ENCODE measurements at regions not wholly inside any gene's neighbourhood (a gene's known extent, or its start where the extent isn't known, plus 50 kb on each side); places are given as distances from the start of the nearest gene placed in this dataset.
"Not testable (repeated sequence)": the region's sequence is repeated elsewhere in the genome, so short reads cannot be mapped to it uniquely, and the experiment has no call there.

DNA sequence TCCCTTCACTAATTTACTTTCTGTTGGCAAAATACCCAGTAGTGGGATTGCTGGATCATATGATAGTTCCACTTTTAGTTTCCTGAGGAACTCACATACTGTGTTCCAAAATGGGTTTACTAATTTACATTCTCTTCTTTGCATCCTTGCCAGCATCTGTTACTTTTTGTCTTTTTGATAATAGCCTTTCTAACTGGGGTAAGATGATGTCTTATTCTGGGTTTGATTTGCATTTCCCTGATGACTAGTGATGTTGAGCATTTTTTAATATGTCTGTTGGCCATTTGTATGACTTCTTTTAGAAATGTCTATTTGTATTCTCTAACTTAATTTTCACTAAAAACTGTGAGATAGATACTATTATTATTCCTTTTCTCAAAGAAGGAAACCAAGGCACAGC, 411.7 kb downstream of the SOCS6 start:
- DNase-seq = no peak
- Histone ChIP-seq H3K27me3 (no peaks in the 10 kb centered on the region), H3K36me3 (no peaks in the 10 kb centered on the region), H3K9me3 (no peaks in the 10 kb centered on the region), H3K4me3 (no peak overlapping the region)

DNA sequence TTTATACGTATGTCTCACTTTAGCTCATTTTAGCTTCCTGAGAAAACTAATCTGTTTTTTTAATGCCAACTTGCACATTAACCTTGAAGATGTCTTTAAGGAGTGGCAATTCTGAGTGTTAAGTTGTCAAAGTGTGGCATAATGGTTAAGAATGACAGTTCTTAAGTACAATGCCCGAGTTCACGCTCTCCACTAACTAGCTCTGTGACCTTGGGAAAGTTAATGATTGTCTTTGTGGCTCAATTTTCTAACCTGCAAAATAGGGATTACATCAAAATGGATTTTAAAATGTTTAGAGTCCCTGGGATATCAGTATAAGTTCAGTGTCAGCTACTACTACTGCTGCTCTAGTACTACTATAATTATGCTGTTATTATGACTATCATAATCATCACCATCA, 409.7 kb downstream of the SOCS6 start:
- no peaks in the 10 kb centered on the region for H3K27me3 ChIP-seq
- DNase-seq = no peak
- no peaks in the 10 kb centered on the region for H3K36me3 ChIP-seq
- no peak overlapping the region for H3K4me3 ChIP-seq
- H3K9me3 ChIP-seq = no peaks in the 10 kb centered on the region

DNA sequence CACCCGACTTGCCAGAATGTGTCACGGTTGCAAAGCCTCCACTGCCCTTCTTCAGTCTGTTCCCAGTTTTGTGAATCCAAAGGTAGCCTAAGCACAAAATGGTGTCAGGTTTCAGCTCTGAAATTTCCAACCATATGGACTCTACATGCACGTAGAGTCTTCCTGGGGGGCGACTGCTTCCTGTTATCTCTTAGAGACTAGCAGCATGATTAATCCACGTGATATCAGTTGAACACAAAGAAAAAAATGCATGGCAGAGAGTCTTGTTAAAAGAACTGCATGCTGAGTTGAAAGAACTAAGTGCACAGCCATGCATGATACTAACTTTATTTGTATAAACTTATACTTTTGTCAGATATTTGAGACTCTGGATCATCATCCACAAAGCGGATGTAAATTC, 404.4 kb downstream of the SOCS6 start:
- H3K9me3 ChIP-seq = no peaks in the 10 kb centered on the region
- H3K27me3 ChIP-seq = no peaks in the 10 kb centered on the region
- no peaks in the 10 kb centered on the region for H3K36me3 ChIP-seq
- H3K4me3 ChIP-seq = no peak overlapping the region
- no peak for DNase-seq

DNA sequence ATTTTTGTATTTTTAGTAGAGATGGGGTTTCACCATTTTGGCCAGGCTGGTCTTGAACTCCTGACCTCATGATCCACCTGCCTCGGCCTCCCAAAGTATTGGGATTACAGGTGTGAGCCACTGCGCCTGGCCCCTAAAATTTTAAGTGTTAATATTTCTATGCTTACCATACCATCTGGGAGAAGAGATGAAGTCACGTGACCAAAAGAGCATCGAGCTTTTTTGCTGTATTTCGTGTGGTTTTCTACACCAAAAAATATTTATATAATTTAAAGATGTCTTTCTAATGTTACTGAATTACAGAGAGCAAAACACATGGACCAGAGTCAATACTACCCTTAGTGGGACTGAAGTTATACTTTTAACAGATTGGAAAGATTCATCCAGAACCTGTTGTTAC, 400.9 kb downstream of the SOCS6 start:
- not testable (repeated sequence) for H3K9me3 ChIP-seq, H3K4me3 ChIP-seq, H3K36me3 ChIP-seq, DNase-seq, H3K27me3 ChIP-seq

DNA sequence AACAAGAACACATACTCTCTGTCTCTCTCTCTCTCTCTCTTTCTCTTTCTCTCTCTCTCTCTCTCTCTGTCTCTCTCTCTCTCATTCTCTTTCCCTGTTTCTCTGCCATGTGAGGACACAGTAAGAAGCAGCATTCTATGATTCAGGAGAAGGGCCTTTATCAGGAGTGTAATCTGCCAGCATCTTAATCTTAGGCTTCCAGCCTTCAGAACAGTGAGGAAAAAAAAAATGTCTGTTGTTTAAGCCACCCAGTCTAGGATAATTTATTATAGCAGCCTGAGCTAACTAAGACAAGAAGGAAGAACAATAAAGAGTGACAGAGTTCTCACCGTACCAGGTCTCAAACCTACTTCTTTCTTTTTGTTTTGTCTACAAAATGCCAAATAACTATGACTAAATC, 399.4 kb downstream of the SOCS6 start:
- DNase-seq = no peak
- Histone ChIP-seq H3K9me3 (no peaks in the 10 kb centered on the region), H3K4me3 (no peak overlapping the region), H3K27me3 (no peaks in the 10 kb centered on the region), H3K36me3 (no peaks in the 10 kb centered on the region)

DNA sequence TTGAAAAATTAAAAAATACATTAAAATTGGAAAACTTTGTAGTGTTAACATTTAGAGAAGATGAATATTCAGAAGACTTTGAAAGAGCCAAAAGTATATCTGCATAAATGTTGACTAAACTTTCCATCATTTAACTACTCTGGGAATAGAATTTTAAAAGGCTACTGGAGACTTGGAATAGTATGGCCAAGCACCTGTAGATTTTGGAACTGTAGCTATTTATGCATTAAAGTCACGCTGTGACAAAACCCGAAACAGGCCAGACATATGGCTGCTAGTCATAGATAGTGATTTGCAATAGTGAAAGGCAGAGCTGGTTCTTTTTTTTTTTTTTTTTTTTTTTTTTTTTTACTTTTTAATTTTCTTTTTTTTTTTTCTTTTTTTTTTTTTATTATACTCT, 396.0 kb downstream of the SOCS6 start:
- no peak overlapping the region for H3K4me3 ChIP-seq

DNA sequence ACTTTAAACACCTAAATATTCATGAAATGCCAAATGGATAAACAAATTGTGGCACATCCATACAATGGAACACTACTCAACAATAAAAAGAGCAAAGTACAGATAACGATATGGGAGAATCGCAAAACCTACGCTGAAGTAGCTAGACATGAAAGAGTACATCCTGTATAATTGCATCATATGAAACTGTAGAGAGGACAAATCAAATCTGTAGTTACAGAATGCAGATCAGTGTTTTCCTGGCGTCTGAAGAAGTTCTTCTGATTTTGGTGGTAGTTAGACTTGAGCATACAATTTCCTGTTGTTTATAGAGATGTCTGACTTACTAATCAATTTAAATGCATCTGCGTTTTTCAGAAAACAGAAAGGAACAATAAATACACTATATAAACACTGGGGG, 394.4 kb downstream of the SOCS6 start:
- H3K27me3 ChIP-seq = no peaks in the 10 kb centered on the region
- H3K36me3 ChIP-seq = no peaks in the 10 kb centered on the region
- no peaks in the 10 kb centered on the region for H3K9me3 ChIP-seq
- no peak overlapping the region for H3K4me3 ChIP-seq
- DNase-seq = no peak

More for the DNA sequence above, 396.0 kb downstream of the SOCS6 start:
- Histone ChIP-seq H3K9me3 (no peaks in the 10 kb centered on the region), H3K27me3 (no peaks in the 10 kb centered on the region), H3K36me3 (no peaks in the 10 kb centered on the region)
- no peak for DNase-seq

DNA sequence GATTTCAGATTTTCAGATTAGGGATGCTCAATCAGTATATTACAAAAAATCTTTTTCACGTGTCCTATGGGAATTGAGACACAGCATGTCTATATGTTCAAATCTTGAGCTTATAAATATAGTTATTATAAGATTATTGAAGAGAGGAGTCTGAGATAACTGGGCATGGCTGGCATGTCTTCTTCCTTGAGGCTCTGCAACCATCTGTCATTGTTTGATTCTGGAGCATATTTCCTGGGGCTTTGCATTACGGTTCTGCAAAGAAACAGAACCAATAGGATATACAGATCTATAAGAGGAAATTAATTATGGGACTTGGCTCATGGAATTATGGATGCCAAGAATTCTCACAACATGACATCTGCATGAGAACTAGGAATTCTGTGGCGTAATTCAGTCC, 386.1 kb downstream of the SOCS6 start:
- DNase-seq = no peak
- no peaks in the 10 kb centered on the region for H3K27me3 ChIP-seq
- H3K9me3 ChIP-seq = no peaks in the 10 kb centered on the region

DNA sequence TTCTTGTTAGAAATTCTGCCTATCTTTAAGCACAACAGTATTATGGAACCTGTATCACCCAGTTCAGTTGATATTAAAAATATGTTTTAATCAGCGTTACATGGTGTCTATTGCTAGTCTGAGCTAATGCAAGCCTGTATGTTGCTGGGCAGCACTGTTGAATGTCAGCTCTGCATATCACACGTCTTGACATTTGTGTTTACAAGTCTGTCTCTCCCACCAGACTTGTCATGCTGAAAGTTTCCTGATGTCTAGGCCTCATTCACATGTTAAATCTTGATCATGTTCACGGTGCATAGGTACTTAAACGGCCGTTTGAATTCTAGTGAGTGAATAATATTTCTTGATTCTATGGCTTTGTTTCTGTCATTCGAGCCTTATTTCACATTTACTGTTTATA, 385.0 kb downstream of the SOCS6 start:
- Histone ChIP-seq H3K36me3 (no peaks in the 10 kb centered on the region), H3K9me3 (no peaks in the 10 kb centered on the region), H3K27me3 (no peaks in the 10 kb centered on the region), H3K4me3 (no peak overlapping the region)
- no peak for DNase-seq

More for the DNA sequence above, 386.1 kb downstream of the SOCS6 start:
- Histone ChIP-seq H3K4me3 (no peak overlapping the region), H3K36me3 (no peaks in the 10 kb centered on the region)

DNA sequence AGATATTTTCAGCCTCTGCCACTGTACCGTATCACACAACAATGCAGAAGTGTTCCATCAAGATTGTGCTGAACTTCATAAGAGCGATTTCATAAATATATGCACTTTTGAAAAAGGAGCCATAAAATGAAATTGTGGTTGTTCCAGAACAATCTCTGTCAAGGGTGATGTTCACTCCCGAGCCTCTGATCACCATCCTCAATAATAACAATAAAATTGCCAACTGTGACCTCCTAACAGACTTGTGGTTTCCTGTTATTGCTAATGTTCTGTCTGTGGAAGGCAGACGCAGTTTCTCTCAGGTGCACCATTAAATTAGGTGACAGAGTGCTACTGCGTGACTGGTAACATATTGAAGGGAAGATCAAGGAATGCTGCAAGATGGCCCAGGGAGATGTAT, 383.7 kb downstream of the SOCS6 start:
- H3K27me3 ChIP-seq = no peaks in the 10 kb centered on the region
- no peaks in the 10 kb centered on the region for H3K36me3 ChIP-seq
- no peaks in the 10 kb centered on the region for H3K9me3 ChIP-seq
- H3K4me3 ChIP-seq = no peak overlapping the region
- no peak for DNase-seq

DNA sequence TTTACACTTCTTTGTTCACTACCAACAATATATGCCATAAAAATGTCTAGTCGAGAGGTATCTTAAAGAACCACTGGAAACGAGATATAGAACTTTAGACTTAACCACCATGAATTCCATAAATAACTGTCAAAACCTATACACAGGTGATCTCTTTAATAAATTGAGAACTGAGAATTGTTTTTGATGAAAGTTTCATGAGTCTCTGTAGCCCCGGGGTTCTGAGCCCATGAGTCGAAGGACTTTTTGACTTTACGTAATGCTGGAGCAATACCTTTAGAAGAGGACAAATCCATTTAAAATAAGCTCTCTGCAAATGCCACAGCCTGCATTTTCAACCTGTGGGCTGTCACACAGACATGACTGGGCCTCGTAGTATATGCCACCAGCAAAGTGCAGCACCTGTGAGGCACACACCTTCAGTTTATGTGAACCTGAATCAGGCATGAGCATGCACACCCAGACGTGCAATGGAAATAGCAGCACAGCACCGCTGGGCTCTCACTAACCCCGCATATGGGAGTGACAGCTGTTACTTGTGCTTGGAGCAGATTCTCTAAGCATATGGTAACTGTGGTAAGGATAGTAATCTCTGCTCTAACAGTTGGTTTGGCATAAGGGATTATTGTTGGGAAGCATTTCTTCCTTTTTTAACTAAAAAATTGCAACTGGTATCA, 383.2 kb downstream of the SOCS6 start:
- H3K27me3 ChIP-seq = no peaks in the 10 kb centered on the region
- DNase-seq = no peak
- no peaks in the 10 kb centered on the region for H3K36me3 ChIP-seq
- H3K9me3 ChIP-seq = no peaks in the 10 kb centered on the region
- H3K4me3 ChIP-seq = no peak overlapping the region

DNA sequence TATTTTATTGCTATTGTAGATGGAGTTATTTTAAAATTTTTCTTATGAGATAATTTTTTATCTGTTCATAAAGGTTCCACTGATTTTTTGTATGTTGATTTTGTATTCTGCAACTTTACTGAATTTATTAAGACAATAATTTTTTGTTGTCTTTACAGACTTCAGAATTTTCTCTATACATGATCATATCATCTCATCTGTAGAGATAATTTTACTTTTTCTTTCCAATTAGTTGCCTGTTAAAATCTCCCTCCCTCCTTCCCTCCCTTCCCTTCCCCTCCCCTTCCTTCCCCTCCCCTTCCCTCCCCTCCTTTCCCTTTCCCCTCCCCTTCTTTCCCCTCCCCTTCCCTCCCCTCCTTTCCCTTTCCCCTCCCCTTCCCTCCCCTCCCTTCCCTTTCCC, 378.1 kb downstream of the SOCS6 start:
- no peaks in the 10 kb centered on the region for H3K36me3 ChIP-seq
- DNase-seq = no peak
- H3K4me3 ChIP-seq = no peak overlapping the region
- no peaks in the 10 kb centered on the region for H3K27me3 ChIP-seq
- no peaks in the 10 kb centered on the region for H3K9me3 ChIP-seq

DNA sequence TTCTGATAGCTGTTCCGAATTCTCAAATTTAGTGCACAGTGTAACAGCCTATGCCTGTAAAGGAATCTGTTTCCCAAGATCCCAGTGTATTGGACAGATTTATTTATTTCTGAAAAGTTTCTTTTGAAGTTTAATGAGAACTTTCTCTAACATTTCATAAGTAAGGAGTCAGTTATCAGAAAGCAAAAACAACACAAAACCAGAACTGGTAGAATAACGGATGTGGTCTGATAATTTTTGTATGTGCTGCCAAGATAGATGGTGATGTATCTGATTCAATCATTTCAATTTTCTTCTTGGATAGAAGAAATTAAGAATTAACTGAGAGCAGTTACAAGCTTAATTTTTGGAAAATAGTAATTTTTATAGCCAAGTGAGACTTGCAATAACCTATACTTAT, 374.3 kb downstream of the SOCS6 start:
- no peaks in the 10 kb centered on the region for H3K36me3 ChIP-seq
- H3K9me3 ChIP-seq = no peaks in the 10 kb centered on the region
- DNase-seq = no peak
- H3K27me3 ChIP-seq = no peaks in the 10 kb centered on the region
- H3K4me3 ChIP-seq = no peak overlapping the region

DNA sequence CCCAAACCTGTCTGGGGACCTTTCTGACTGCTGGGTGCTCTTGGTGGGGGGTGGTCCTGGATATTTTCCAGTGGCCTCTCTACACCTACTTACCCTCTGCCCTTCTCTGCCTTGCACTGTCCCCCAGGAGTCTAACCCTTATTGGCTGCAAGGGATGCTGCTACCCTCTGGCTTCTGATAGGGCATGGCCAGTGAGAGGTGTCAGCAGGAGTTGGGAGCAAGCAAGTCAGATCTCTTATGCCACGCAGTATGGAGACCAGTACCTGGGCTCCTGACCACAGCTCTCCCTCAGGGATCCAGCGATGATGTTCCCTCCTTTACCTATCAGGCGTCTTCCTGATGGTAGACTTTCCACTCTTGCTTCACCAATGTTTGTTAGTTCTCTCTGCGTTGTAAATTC, 373.7 kb downstream of the SOCS6 start:
- no peaks in the 10 kb centered on the region for H3K36me3 ChIP-seq
- no peak overlapping the region for H3K4me3 ChIP-seq
- no peaks in the 10 kb centered on the region for H3K9me3 ChIP-seq
- DNase-seq = no peak
- H3K27me3 ChIP-seq = no peaks in the 10 kb centered on the region

DNA sequence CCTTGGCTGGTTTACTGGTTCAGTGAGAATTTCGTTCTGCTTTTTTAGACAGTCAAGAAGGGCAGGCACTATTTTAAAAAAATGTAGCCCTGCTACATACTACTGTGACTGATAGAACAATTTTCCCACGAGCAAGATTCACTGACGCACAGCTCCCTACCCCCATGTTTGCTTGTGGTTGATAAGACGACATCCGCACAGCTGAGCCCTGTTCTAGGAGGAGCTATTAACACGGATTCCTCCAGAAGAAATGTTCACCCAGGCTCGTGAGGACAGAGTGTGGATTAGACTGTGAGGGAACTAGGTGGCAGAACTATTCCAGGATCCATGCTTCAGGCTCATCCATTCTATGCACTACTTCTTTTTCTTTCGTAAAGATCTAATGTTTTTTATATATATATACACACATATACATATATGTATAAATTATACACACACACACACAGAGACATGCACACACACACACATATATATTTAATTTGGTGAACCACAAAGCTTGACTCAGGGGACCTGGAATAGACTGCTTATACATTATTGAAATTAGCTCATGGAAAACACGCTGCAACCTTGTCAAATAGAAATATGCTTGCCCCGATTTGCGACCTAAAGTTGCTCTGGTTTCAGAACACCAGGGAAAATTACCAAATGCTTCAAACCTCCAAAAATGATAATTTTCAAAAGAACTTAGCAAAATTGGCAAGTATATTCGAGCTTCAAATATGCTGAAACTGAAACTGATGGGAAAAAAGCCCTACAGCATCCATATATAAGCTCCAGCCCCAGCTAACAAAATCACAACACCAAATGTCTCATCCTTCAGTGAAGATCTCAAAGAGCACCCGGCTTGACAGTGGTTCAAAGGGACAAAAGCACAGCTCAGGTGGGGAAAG, 370.4 kb downstream of the SOCS6 start:
- no peaks in the 10 kb centered on the region for H3K9me3 ChIP-seq
- no peak for DNase-seq
- H3K27me3 ChIP-seq = no peaks in the 10 kb centered on the region
- peak overlapping the region; percentile 26 for H3K4me3 ChIP-seq
- H3K36me3 ChIP-seq = no peaks in the 10 kb centered on the region

DNA sequence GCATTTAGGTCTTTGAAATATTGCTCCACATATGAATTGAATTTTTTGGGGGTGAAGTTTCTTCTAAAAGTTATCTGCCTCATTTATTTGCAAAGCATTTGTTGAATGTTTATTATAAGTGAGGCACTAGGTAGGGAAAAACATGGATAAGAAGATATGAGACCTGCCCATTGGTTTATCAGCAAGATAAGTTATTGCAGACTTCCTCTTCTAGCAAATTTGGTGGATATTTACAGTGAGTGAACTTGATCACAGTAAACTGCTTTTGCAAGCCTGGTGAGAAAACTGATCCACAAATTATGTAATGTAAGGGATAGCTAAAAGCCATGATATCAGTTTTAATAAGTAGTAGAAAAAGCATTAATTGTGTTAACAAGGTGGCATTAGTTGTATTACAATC, 364.8 kb downstream of the SOCS6 start:
- H3K36me3 ChIP-seq = no peaks in the 10 kb centered on the region
- H3K4me3 ChIP-seq = no peak overlapping the region
- no peaks in the 10 kb centered on the region for H3K27me3 ChIP-seq
- no peak for DNase-seq
- no peaks in the 10 kb centered on the region for H3K9me3 ChIP-seq

DNA sequence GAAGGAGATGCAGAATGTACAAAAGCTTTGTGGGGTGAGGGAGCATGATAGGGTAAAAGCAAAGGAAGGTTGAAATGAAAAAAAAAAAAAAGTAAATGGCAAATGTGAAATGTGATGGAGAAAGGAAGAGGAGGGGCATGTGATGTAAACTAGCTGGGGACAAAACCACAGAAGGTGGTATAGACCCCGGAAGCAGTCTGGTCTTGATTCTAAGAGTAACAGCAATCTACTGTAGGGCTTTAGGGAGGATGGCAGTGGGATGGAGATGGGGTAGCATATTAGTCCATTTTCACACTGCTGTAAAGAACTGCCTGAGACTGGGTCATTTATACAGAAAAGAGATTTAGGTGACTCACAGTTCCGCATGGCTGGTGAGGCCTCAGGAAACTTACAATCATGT, 362.0 kb downstream of the SOCS6 start:
- Histone ChIP-seq H3K36me3 (no peaks in the 10 kb centered on the region), H3K4me3 (no peak overlapping the region), H3K9me3 (no peaks in the 10 kb centered on the region), H3K27me3 (no peaks in the 10 kb centered on the region)
- DNase-seq = no peak

DNA sequence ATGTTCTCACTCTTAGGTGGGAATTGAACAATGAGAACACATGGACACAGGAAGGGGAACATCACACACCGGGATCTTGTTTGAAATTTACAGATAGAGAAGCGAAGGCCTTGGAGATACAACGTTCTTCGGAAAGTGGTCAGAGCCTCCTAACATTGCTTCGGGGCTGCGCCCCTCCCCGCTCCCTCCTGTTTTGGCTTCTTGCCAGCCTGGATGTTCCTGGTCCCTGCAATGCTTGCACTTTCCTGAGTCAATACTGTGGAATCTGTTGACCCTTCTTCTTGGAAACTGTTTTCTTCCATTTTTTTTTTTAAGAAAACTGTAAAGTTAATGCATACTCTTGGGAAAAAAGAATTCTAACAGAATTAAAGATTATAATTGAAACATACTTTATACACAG, 360.8 kb downstream of the SOCS6 start:
- no peak overlapping the region for H3K4me3 ChIP-seq
- DNase-seq = no peak
- H3K9me3 ChIP-seq = no peaks in the 10 kb centered on the region
- no peaks in the 10 kb centered on the region for H3K27me3 ChIP-seq
- H3K36me3 ChIP-seq = no peaks in the 10 kb centered on the region

Measured in MG63 (cell line).